HepG2 (cell line): ENCODE measurements at regions not wholly inside any gene's neighbourhood (a gene's known extent, or its start where the extent isn't known, plus 50 kb on each side); places are given as distances from the start of the nearest gene placed in this dataset.
A peak's percentile ranks its signal among the peaks of the same experiment; 100 is the strongest.

Experiments
- BCL3 ChIP-seq: sonication (generic); formaldehyde crosslinking; IDR thresholded peaks from 2 replicates; pipeline ENCODE4 v1.5.1; 2020; ENCODE audit warnings: mild to moderate bottlenecking, missing genetic modification reagents, moderate library complexity
- FOXA1 ChIP-seq, 2 experiments: fragments of 450-650 bp in 1 of 2; sonication (generic) in 1 of 2; formaldehyde crosslinking in 1 of 2; IDR thresholded peaks; 2 replicates each; pipeline versions ENCODE4 v1.4.0 to v1.6.1; 2016 to 2020; ENCODE audit warnings: missing genetic modification reagents in 1 of 2
- FOXA3 ChIP-seq: IDR thresholded peaks from 2 replicates; pipeline ENCODE4 v1.6.1; 2016; ENCODE audit warnings: missing genetic modification reagents, missing compliant biosample characterization
- KAT8 ChIP-seq: IDR thresholded peaks from 2 replicates; pipeline ENCODE4 v1.6.1; 2016; ENCODE audit warnings: missing genetic modification reagents, missing compliant biosample characterization
- POLR2A ChIP-seq, 2 experiments: IDR thresholded peaks; 2 replicates each; pipeline ENCODE4 v1.6.1; 2011; ENCODE audit warnings: low read depth in 2 of 2, low read length in 2 of 2, mild to moderate bottlenecking in 1 of 2, moderate library complexity in 1 of 2; ENCODE audit not compliant: insufficient read depth in 1 of 2
- SIN3B ChIP-seq: fragments of 150-350 bp; IDR thresholded peaks from 2 replicates; pipeline ENCODE4 v1.6.1; 2014; ENCODE audit warnings: low read length
- ZBTB38 ChIP-seq: sonication (generic); formaldehyde crosslinking; IDR thresholded peaks from 2 replicates; pipeline ENCODE4 v1.5.1; 2020; ENCODE audit warnings: mild to moderate bottlenecking, missing genetic modification reagents
- ZNF121 ChIP-seq: sonication (generic); formaldehyde crosslinking; IDR thresholded peaks from 2 replicates; pipeline ENCODE4 v1.5.0; 2020; ENCODE audit warnings: mild to moderate bottlenecking, missing genetic modification reagents
- ZNF784 ChIP-seq: sonication (generic); formaldehyde crosslinking; IDR thresholded peaks from 2 replicates; pipeline ENCODE4 v1.5.1; 2020; ENCODE audit warnings: missing genetic modification reagents, mild to moderate bottlenecking, borderline replicate concordance
- TF ChIP-seq, protein P1 (sequence below), 2 experiments: sonication (generic) in 1 of 2; formaldehyde crosslinking in 1 of 2; IDR thresholded peaks; 2 replicates each; pipeline versions ENCODE4 v1.4.0 to v1.6.1; 2018 to 2020; ENCODE audit warnings: missing genetic modification reagents in 2 of 2, borderline replicate concordance in 1 of 2, low read depth in 1 of 2, mild to moderate bottlenecking in 1 of 2, missing biosample characterization in 1 of 2
- TF ChIP-seq, protein P2 (sequence below): sonication (generic); formaldehyde crosslinking; IDR thresholded peaks from 2 replicates; pipeline ENCODE4 v1.4.0; 2020; ENCODE audit warnings: missing genetic modification reagents, borderline replicate concordance
- TF ChIP-seq, protein P3 (sequence below): sonication (generic); formaldehyde crosslinking; IDR thresholded peaks from 2 replicates; pipeline ENCODE4 v1.9.0; 2022; ENCODE audit warnings: missing genetic modification reagents, mild to moderate bottlenecking, borderline replicate concordance
- TF ChIP-seq, protein P4 (sequence below): sonication (generic); formaldehyde crosslinking; conservative IDR thresholded peaks from 2 replicates; pipeline ENCODE4 v1.4.0; 2020; ENCODE audit warnings: missing genetic modification reagents

DNA sequence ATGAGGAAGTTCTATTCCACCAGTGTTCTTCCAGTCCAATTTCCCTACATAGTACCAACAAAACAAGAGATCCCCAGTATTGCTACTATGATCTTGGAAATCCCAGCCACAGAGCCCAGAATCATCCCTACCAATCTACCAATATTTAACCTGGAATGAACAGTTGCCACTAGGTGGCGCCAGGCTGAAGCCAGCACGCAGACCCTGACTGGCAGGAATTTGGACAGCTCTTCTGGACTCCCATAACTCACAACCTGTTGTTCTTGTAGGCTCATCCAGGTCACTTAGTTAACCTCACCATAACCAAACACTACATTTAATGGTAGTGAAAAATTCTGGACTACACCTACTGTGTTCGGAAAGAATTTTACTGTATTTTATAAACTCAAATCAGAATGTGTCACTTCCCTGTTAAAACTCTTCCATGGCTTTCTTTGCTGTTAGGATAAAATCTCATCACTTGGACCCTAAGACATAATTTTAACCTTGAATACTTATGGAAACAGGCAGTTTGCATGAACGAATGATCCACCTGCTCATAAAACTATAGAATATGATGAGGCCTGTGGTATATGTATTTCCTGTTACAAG is 59.8 kb upstream of the SLC38A11 start (continued):
- TF ChIP-seq FOXA3 (CRISPR knock-in tag) (peak; percentile 37; the same call in 1 of the 2 replicates), BCL3 (CRISPR knock-in tag) (no peak), FOXA1 (IDR thresholded peaks at IDR 0.05) (no peak), FOXA1 (CRISPR knock-in tag; IDR thresholded peaks at IDR 0.05) (peak; percentile 25; the same call in 1 of the 2 replicates), ZNF121 (peak; percentile 49; the same call in 1 of the 2 replicates), KAT8 (CRISPR knock-in tag) (no peak), POLR2A (IDR thresholded peaks at IDR 0.05; ENCODE audit: insufficient read depth in 1 of 2, low read depth in 2 of 2, low read length in 2 of 2) (no peak), SIN3B (no peak), ZBTB38 (CRISPR knock-in tag) (no peak), ZNF784 (CRISPR knock-in tag) (no peak)
- TF ChIP-seq, protein P1, sequence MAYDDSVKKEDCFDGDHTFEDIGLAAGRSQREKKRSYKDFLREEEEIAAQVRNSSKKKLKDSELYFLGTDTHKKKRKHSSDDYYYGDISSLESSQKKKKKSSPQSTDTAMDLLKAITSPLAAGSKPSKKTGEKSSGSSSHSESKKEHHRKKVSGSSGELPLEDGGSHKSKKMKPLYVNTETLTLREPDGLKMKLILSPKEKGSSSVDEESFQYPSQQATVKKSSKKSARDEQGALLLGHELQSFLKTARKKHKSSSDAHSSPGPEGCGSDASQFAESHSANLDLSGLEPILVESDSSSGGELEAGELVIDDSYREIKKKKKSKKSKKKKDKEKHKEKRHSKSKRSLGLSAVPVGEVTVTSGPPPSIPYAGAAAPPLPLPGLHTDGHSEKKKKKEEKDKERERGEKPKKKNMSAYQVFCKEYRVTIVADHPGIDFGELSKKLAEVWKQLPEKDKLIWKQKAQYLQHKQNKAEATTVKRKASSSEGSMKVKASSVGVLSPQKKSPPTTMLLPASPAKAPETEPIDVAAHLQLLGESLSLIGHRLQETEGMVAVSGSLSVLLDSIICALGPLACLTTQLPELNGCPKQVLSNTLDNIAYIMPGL (CRISPR knock-in tag; IDR thresholded peaks at IDR 0.05; ENCODE audit: borderline replicate concordance in 1 of 2, low read depth in 1 of 2) = 0 out of 4 replicates have a peak, but pooled peaks of 1 of the 2 experiments have one; percentile 24
- TF ChIP-seq, protein P2, sequence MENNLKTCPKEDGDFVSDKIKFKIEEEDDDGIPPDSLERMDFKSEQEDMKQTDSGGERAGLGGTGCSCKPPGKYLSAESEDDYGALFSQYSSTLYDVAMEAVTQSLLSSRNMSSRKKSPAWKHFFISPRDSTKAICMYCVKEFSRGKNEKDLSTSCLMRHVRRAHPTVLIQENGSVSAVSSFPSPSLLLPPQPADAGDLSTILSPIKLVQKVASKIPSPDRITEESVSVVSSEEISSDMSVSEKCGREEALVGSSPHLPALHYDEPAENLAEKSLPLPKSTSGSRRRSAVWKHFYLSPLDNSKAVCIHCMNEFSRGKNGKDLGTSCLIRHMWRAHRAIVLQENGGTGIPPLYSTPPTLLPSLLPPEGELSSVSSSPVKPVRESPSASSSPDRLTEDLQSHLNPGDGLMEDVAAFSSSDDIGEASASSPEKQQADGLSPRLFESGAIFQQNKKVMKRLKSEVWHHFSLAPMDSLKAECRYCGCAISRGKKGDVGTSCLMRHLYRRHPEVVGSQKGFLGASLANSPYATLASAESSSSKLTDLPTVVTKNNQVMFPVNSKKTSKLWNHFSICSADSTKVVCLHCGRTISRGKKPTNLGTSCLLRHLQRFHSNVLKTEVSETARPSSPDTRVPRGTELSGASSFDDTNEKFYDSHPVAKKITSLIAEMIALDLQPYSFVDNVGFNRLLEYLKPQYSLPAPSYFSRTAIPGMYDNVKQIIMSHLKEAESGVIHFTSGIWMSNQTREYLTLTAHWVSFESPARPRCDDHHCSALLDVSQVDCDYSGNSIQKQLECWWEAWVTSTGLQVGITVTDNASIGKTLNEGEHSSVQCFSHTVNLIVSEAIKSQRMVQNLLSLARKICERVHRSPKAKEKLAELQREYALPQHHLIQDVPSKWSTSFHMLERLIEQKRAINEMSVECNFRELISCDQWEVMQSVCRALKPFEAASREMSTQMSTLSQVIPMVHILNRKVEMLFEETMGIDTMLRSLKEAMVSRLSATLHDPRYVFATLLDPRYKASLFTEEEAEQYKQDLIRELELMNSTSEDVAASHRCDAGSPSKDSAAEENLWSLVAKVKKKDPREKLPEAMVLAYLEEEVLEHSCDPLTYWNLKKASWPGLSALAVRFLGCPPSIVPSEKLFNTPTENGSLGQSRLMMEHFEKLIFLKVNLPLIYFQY (CRISPR knock-in tag) = no peak
- TF ChIP-seq, protein P3, sequence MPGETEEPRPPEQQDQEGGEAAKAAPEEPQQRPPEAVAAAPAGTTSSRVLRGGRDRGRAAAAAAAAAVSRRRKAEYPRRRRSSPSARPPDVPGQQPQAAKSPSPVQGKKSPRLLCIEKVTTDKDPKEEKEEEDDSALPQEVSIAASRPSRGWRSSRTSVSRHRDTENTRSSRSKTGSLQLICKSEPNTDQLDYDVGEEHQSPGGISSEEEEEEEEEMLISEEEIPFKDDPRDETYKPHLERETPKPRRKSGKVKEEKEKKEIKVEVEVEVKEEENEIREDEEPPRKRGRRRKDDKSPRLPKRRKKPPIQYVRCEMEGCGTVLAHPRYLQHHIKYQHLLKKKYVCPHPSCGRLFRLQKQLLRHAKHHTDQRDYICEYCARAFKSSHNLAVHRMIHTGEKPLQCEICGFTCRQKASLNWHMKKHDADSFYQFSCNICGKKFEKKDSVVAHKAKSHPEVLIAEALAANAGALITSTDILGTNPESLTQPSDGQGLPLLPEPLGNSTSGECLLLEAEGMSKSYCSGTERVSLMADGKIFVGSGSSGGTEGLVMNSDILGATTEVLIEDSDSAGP = no peak
- TF ChIP-seq, protein P4, sequence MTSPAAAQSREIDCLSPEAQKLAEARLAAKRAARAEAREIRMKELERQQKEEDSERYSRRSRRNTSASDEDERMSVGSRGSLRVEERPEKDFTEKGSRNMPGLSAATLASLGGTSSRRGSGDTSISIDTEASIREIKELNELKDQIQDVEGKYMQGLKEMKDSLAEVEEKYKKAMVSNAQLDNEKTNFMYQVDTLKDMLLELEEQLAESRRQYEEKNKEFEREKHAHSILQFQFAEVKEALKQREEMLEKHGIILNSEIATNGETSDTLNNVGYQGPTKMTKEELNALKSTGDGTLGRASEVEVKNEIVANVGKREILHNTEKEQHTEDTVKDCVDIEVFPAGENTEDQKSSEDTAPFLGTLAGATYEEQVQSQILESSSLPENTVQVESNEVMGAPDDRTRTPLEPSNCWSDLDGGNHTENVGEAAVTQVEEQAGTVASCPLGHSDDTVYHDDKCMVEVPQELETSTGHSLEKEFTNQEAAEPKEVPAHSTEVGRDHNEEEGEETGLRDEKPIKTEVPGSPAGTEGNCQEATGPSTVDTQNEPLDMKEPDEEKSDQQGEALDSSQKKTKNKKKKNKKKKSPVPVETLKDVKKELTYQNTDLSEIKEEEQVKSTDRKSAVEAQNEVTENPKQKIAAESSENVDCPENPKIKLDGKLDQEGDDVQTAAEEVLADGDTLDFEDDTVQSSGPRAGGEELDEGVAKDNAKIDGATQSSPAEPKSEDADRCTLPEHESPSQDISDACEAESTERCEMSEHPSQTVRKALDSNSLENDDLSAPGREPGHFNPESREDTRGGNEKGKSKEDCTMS (CRISPR knock-in tag) = no peak
